HCT116 (cell line): ENCODE measurements at regions not wholly inside any gene's neighbourhood (a gene's known extent, or its start where the extent isn't known, plus 50 kb on each side); places are given as distances from the start of the nearest gene placed in this dataset.
A peak's percentile ranks its signal among the peaks of the same experiment; 100 is the strongest.

Experiments used
- ATAC-seq: fragments of 200-7000 bp; cut with Tn5 transposase; 2 replicates; pipeline ENCODE4 v1.9.1; 2020; ENCODE audit warnings: mild to moderate bottlenecking, moderate library complexity
- BruUV-seq: library from RNA; stranded (reverse); fragments of 400-500 nt; replicated peaks from 2 replicates; lab custom pipeline; 2021; lab: Mats Ljungman, UMichigan
- CTCF ChIA-PET: fragments of 300-600 bp; sonication (Branson Sonifier 250); formaldehyde crosslinking; loops from one replicate; lab custom pipeline; 2021; ENCODE audit warnings: antibody characterized with exemption; lab: Charles Lee
- POLR2A ChIA-PET: fragments of 300-600, 350-600 bp; sonication (Branson Sonifier 250); formaldehyde crosslinking; loops from one replicate; lab custom pipeline; 2021; ENCODE audit warnings: antibody characterized with exemption; lab: Charles Lee
- RAD21 ChIA-PET, 2 experiments: fragments of 300-600 bp; sonication (Branson Sonifier 250); formaldehyde crosslinking; loops; one replicate each; lab custom pipeline; 2023; ENCODE audit warnings: low total read pairs in 2 of 2; ENCODE audit not compliant: uncharacterized antibody in 2 of 2, unreplicated experiment in 2 of 2, low non-redundant PET in 1 of 2; lab: Charles Lee
- DNase-seq: peaks from one replicate; pipeline ENCODE4 v3.0.0-alpha.2; 2010; ENCODE audit warnings: low read depth, low spot score
- H2AFZ ChIP-seq: fragments of 200-600 bp; shearing (Covaris generic), sonication (generic); 2 replicates; pipeline ENCODE4 v1.6.1; 2017; ENCODE audit warnings: low read depth, mixed run types, mixed read lengths, antibody characterized with exemption, low read length; ENCODE audit not compliant: poor library complexity, severe bottlenecking
- H3K27ac ChIP-seq: 2 replicates; pipeline ENCODE4 v1.5.1; 2012; ENCODE audit warnings: low read depth, low read length
- H3K27me3 ChIP-seq: fragments of 200-600 bp; sonication (generic); 2 replicates; pipeline ENCODE4 v1.6.1; 2016; ENCODE audit warnings: mixed run types, low read length, mixed read lengths; ENCODE audit not compliant: insufficient read depth
- H3K36me3 ChIP-seq, 2 experiments: fragments of 200-500 bp in 1 of 2; fragments of 200-600 bp in 1 of 2; sonication (Bioruptor generic) in 1 of 2; sonication (generic) in 1 of 2; 2 replicates each; pipeline versions ENCODE4 v1.5.1 to v1.6.1; 2014 to 2016; ENCODE audit warnings: low read length in 2 of 2, inconsistent platforms in 1 of 2, mixed read lengths in 1 of 2, mixed run types in 1 of 2; ENCODE audit not compliant: insufficient read depth in 2 of 2, control insufficient read depth in 1 of 2
- H3K4me1 ChIP-seq, 2 experiments: fragments of 200-600 bp in 1 of 2; sonication (generic) in 1 of 2; 2 replicates each; pipeline versions ENCODE4 v1.5.1 to v1.6.1; 2012 to 2017; ENCODE audit warnings: low read length in 2 of 2, inconsistent platforms in 1 of 2, mild to moderate bottlenecking in 1 of 2, mixed read lengths in 1 of 2, mixed run types in 1 of 2, moderate library complexity in 1 of 2; ENCODE audit not compliant: insufficient read depth in 2 of 2, control insufficient read depth in 1 of 2
- H3K4me2 ChIP-seq: fragments of 200-600 bp; sonication (generic); 2 replicates; pipeline ENCODE4 v1.6.1; 2017; ENCODE audit warnings: mixed run types, low read length, mixed read lengths
- H3K4me3 ChIP-seq, 2 experiments: fragments of 200-600 bp in 1 of 2; sonication (generic) in 1 of 2; replicated peaks in 1 of 2; 2 replicates each; pipeline ENCODE4 v1.5.1; 2011 to 2016; ENCODE audit warnings: low read length in 2 of 2, control low read depth in 1 of 2, low read depth in 1 of 2, mild to moderate bottlenecking in 1 of 2, mixed read lengths in 1 of 2, mixed run types in 1 of 2
- H3K79me2 ChIP-seq: fragments of 200-600 bp; sonication (generic); 2 replicates; pipeline ENCODE4 v1.6.1; 2017; ENCODE audit warnings: mild to moderate bottlenecking, mixed run types, low read length, moderate library complexity, mixed read lengths; ENCODE audit not compliant: insufficient read depth
- H3K9ac ChIP-seq: fragments of 200-600 bp; sonication (generic); 2 replicates; pipeline ENCODE4 v1.6.1; 2016; ENCODE audit warnings: low read length, mixed read lengths
- H3K9me2 ChIP-seq: fragments of 200-600 bp; sonication (generic), shearing (Covaris generic); 2 replicates; pipeline ENCODE4 v1.6.1; 2017; ENCODE audit warnings: mixed run types, mild to moderate bottlenecking, moderate library complexity; ENCODE audit not compliant: insufficient read depth
- H3K9me3 ChIP-seq, 2 experiments: fragments of 200-500 bp in 1 of 2; fragments of 200-600 bp in 1 of 2; sonication (Bioruptor generic) in 1 of 2; sonication (generic) in 1 of 2; 2 replicates each; pipeline ENCODE4 v1.6.1; 2014 to 2017; ENCODE audit warnings: low read length in 2 of 2, mixed read lengths in 2 of 2, inconsistent platforms in 1 of 2, low read depth in 1 of 2, mild to moderate bottlenecking in 1 of 2, mixed run types in 1 of 2, moderate library complexity in 1 of 2; ENCODE audit not compliant: control insufficient read depth in 1 of 2, insufficient read depth in 1 of 2
- H4K20me1 ChIP-seq: fragments of 200-600 bp; sonication (generic), shearing (Covaris generic); 2 replicates; pipeline ENCODE4 v1.6.1; 2017; ENCODE audit warnings: mixed run types, mild to moderate bottlenecking, moderate library complexity; ENCODE audit not compliant: insufficient read depth
- CBX3 ChIP-seq: IDR thresholded peaks from 2 replicates; pipeline ENCODE4 v1.6.1; 2012; ENCODE audit warnings: low read depth
- CEBPB ChIP-seq: IDR thresholded peaks from 2 replicates; pipeline ENCODE4 v1.6.1; 2012; ENCODE audit warnings: low read depth
- CTCF ChIP-seq, 3 experiments: fragments of 200-600 bp in 1 of 3; sonication (generic) in 1 of 3; IDR thresholded peaks in 2 of 3; conservative IDR thresholded peaks in 1 of 3; 2 replicates each; pipeline ENCODE4 v1.5.1; 2012 to 2017; ENCODE audit warnings: low read depth in 2 of 3, low read length in 2 of 3, antibody characterized with exemption in 1 of 3, borderline replicate concordance in 1 of 3, control low read depth in 1 of 3, mild to moderate bottlenecking in 1 of 3, mixed read lengths in 1 of 3, mixed run types in 1 of 3, moderate library complexity in 1 of 3; ENCODE audit not compliant: insufficient read depth in 1 of 3
- EGR1 ChIP-seq: IDR thresholded peaks from 2 replicates; pipeline ENCODE4 v1.6.1; 2012; ENCODE audit warnings: low read depth
- ELF1 ChIP-seq: IDR thresholded peaks from 2 replicates; pipeline ENCODE4 v1.6.1; 2012; ENCODE audit warnings: low read depth, borderline replicate concordance
- EZH2 ChIP-seq: fragments of 200-600 bp; sonication (generic); IDR thresholded peaks from 2 replicates; pipeline ENCODE4 v1.6.1; 2017; ENCODE audit warnings: antibody characterized with exemption, mixed run types
- EZH2phosphoT487 ChIP-seq: fragments of 200-600 bp; IDR thresholded peaks from 2 replicates; pipeline ENCODE4 v1.6.1; 2018; ENCODE audit warnings: antibody characterized with exemption, borderline replicate concordance
- FOSL1 ChIP-seq: IDR thresholded peaks from 2 replicates; pipeline ENCODE4 v1.6.1; 2012; ENCODE audit warnings: low read depth
- JUND ChIP-seq: IDR thresholded peaks from 2 replicates; pipeline ENCODE4 v1.6.1; 2012
- POLR2A ChIP-seq: IDR thresholded peaks from 2 replicates; pipeline ENCODE4 v1.7.0; 2011; ENCODE audit warnings: borderline replicate concordance; ENCODE audit not compliant: insufficient read depth, insufficient read length; ENCODE audit errors: extremely low read depth
- POLR2AphosphoS5 ChIP-seq: IDR thresholded peaks from 2 replicates; pipeline ENCODE4 v1.6.1; 2011; ENCODE audit warnings: mild to moderate bottlenecking, low read depth, low read length, moderate library complexity
- RAD21 ChIP-seq: IDR thresholded peaks from 2 replicates; pipeline ENCODE4 v1.6.1; 2012; ENCODE audit warnings: low read depth, mild to moderate bottlenecking
- SP1 ChIP-seq: IDR thresholded peaks from 2 replicates; pipeline ENCODE4 v1.6.1; 2012; ENCODE audit warnings: low read depth
- SRF ChIP-seq: IDR thresholded peaks from 2 replicates; pipeline ENCODE4 v1.6.1; 2012; ENCODE audit warnings: low read depth
- TCF7L2 ChIP-seq: IDR thresholded peaks from 2 replicates; pipeline ENCODE4 v1.7.0; 2011; ENCODE audit warnings: borderline replicate concordance, inconsistent platforms; ENCODE audit not compliant: insufficient read depth, insufficient read length; ENCODE audit errors: extremely low read depth
- ZFX ChIP-seq: fragments of 450-650 bp; IDR thresholded peaks from 2 replicates; pipeline ENCODE4 v1.6.1; 2017
- ZNF274 ChIP-seq: fragments of 200-500 bp; sonication (Bioruptor generic); IDR thresholded peaks from 2 replicates; pipeline ENCODE4 v1.6.1; 2014; ENCODE audit warnings: mild to moderate bottlenecking, low read depth, low read length, inconsistent platforms
- intact Hi-C: fragments of 100-400 bp; cut with micrococcal nuclease; formaldehyde crosslinking; loops from 2 replicates; pipeline ENCODE4 v1.10.0; 2022
- TF ChIP-seq, protein P1 (sequence below): IDR thresholded peaks from 2 replicates; pipeline ENCODE4 v1.6.1; 2011; ENCODE audit warnings: mild to moderate bottlenecking, low read length, moderate library complexity; ENCODE audit not compliant: insufficient replicate concordance; ENCODE audit errors: extremely low read depth
- TF ChIP-seq, protein P2 (sequence below): IDR thresholded peaks from 2 replicates; pipeline ENCODE4 v1.6.1; 2012
- TF ChIP-seq, protein P3 (sequence below): IDR thresholded peaks from 2 replicates; pipeline ENCODE4 v1.6.1; 2012

GRCh38 chr3:72641684-72642083, 206.6 kb downstream of the SHQ1 start:
- ChIA-PET POLR2A (no interaction called here), CTCF (no interaction called here), RAD21 (no interaction called here)
- Histone ChIP-seq H3K9me3 (no peaks in the 10 kb centered on the region), H3K4me1 (peaks cover 0 to 12% of the 10 kb centered on the region in 2 experiments; a peak in 2 of 4 replicates), H3K4me3 (no peak overlapping the region), H4K20me1 (no peaks in the 10 kb centered on the region), H3K9ac (no peak overlapping the region), H3K4me2 (peak overlapping the region; percentile 39), H3K79me2 (no peaks in the 10 kb centered on the region), H3K9me2 (no peaks in the 10 kb centered on the region), H3K36me3 (no peaks in the 10 kb centered on the region), H3K27ac (no peak overlapping the region), H3K27me3 (no peaks in the 10 kb centered on the region), H2AFZ (no peak overlapping the region)
- ATAC-seq, result peak; percentile 47; the same call in 1 of the 2 replicates
- DNase-seq, result no peak
- TF ChIP-seq POLR2A (no peak), CTCF (IDR thresholded peaks at IDR 0.05 in 2 of 3, conservative IDR thresholded peaks at IDR 0.05 in 1 of 3; ENCODE audit: borderline replicate concordance in 1 of 3, insufficient read depth in 1 of 3, low read depth in 2 of 3, low read length in 2 of 3) (no peak), ZFX (no peak), ZNF274 (no peak), SP1 (no peak), EZH2 (no peak), SRF (no peak), EZH2phosphoT487 (no peak), RAD21 (no peak), JUND (no peak), EGR1 (no peak), TCF7L2 (no peak), POLR2AphosphoS5 (no peak), CEBPB (no peak), CBX3 (no peak), FOSL1 (no peak), ELF1 (no peak)
- TF ChIP-seq, protein P1, sequence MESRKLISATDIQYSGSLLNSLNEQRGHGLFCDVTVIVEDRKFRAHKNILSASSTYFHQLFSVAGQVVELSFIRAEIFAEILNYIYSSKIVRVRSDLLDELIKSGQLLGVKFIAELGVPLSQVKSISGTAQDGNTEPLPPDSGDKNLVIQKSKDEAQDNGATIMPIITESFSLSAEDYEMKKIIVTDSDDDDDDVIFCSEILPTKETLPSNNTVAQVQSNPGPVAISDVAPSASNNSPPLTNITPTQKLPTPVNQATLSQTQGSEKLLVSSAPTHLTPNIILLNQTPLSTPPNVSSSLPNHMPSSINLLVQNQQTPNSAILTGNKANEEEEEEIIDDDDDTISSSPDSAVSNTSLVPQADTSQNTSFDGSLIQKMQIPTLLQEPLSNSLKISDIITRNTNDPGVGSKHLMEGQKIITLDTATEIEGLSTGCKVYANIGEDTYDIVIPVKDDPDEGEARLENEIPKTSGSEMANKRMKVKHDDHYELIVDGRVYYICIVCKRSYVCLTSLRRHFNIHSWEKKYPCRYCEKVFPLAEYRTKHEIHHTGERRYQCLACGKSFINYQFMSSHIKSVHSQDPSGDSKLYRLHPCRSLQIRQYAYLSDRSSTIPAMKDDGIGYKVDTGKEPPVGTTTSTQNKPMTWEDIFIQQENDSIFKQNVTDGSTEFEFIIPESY, result no peak
- TF ChIP-seq, protein P2, sequence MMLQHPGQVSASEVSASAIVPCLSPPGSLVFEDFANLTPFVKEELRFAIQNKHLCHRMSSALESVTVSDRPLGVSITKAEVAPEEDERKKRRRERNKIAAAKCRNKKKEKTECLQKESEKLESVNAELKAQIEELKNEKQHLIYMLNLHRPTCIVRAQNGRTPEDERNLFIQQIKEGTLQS, result no peak
- TF ChIP-seq, protein P3, sequence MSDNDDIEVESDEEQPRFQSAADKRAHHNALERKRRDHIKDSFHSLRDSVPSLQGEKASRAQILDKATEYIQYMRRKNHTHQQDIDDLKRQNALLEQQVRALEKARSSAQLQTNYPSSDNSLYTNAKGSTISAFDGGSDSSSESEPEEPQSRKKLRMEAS, result no peak
- intact Hi-C loops, result no loop called here
- BruUV-seq, result no TSS peak
